ENCODE measurements at regions not wholly inside any gene's neighbourhood (a gene's known extent, or its start where the extent isn't known, plus 50 kb on each side); places are given as distances from the start of the nearest gene placed in this dataset.
"Not testable (repeated sequence)": the region's sequence is repeated elsewhere in the genome, so short reads cannot be mapped to it uniquely, and the experiment has no call there.

- no peak overlapping the region for H3K27ac ChIP-seq
- no peak overlapping the region for H3K4me3 ChIP-seq
- H3K4me1 ChIP-seq: no peaks in the 10 kb centered on the region
- 53 to 70% methylated on average over 2 of the region's 2 CpGs for WGBS, 2 donors
- H3K36me3 ChIP-seq (ENCODE audit: low read depth, missing control alignments): no peaks in the 10 kb centered on the region
- no peak for TF ChIP-seq CTCF (IDR thresholded peaks at IDR 0.05)
- DNase-seq: no peak
- no peaks in the 10 kb centered on the region for H3K27me3 ChIP-seq
- intact Hi-C loops (cut with DNase I; ENCODE audit: low total_unique reads): no loop called here
- H3K9me3 ChIP-seq: no peaks in the 10 kb centered on the region
Measured at GRCh38 chr12:74169607-74170006, 368.0 kb upstream of the ATXN7L3B start.

GRCh38 chr12:74170645-74171477 lies 366.8 kb upstream of the ATXN7L3B start:
- Histone ChIP-seq H3K27ac (no peak overlapping the region), H3K4me3 (peak overlapping the region; percentile 27 to 46), H3K4me1 (no peaks in the 10 kb centered on the region), H3K9me3 (no peaks in the 10 kb centered on the region), H3K36me3 (ENCODE audit: low read depth, missing control alignments) (no peaks in the 10 kb centered on the region), H3K27me3 (no peaks in the 10 kb centered on the region)
- intact Hi-C loops (cut with DNase I; ENCODE audit: low total_unique reads): no loop called here
- 73 to 75% methylated on average over 35 to 42 of the region's 42 CpGs for WGBS, 2 donors
- TF ChIP-seq CTCF (IDR thresholded peaks at IDR 0.05) (no peak), POLR2A (IDR thresholded peaks at IDR 0.05) (no peak)
- DNase-seq: peak; percentile 16

- DNase-seq: peak; percentile 18
Measured at GRCh38 chr12:74171478-74171909, 366.1 kb upstream of the ATXN7L3B start.

GRCh38 chr12:74174961-74175360 lies 362.7 kb upstream of the ATXN7L3B start:
- WGBS, 2 donors: 90 to 92% methylated on average over 4 of the region's 4 CpGs
- H3K27ac ChIP-seq; H3K27me3 ChIP-seq; H3K36me3 ChIP-seq (ENCODE audit: low read depth, missing control alignments); H3K4me1 ChIP-seq; H3K9me3 ChIP-seq; DNase-seq; intact Hi-C loops (cut with DNase I; ENCODE audit: low total_unique reads); H3K4me3 ChIP-seq: not testable (repeated sequence)

More at GRCh38 chr12:74171478-74171909, 366.1 kb upstream of the ATXN7L3B start:
- intact Hi-C loops (cut with DNase I; ENCODE audit: low total_unique reads): no loop called here
- Histone ChIP-seq H3K27ac (no peak overlapping the region), H3K27me3 (no peaks in the 10 kb centered on the region), H3K9me3 (no peaks in the 10 kb centered on the region), H3K4me1 (no peaks in the 10 kb centered on the region), H3K4me3 (peak overlapping the region; percentile 27 to 46), H3K36me3 (ENCODE audit: low read depth, missing control alignments) (no peaks in the 10 kb centered on the region)
- 52 to 81% methylated on average over 19 of the region's 19 CpGs for WGBS, 2 donors
- TF ChIP-seq CTCF (IDR thresholded peaks at IDR 0.05) (no peak), POLR2A (IDR thresholded peaks at IDR 0.05) (no peak)

- Histone ChIP-seq H3K36me3 (ENCODE audit: low read depth, missing control alignments) (no peaks in the 10 kb centered on the region), H3K27ac (no peak overlapping the region), H3K27me3 (no peaks in the 10 kb centered on the region), H3K4me3 (no peak overlapping the region), H3K9me3 (no peaks in the 10 kb centered on the region), H3K4me1 (no peaks in the 10 kb centered on the region)
- DNase-seq: no peak
- intact Hi-C loops (cut with DNase I; ENCODE audit: low total_unique reads): no loop called here
- TF ChIP-seq CTCF (IDR thresholded peaks at IDR 0.05) (no peak), POLR2A (IDR thresholded peaks at IDR 0.05) (no peak)
- WGBS, 2 donors: 60 to 70% methylated on average over 2 of the region's 2 CpGs
Measured at GRCh38 chr12:74185360-74185759, 352.3 kb upstream of the ATXN7L3B start.

Measured in testis (tissue), 2 donors.